Parathyroid adenoma (tissue), 2 donors: ENCODE measurements at regions not wholly inside any gene's neighbourhood (a gene's known extent, or its start where the extent isn't known, plus 50 kb on each side); places are given as distances from the start of the nearest gene placed in this dataset.

Experiments used
- H2AFZ ChIP-seq: fragments of 300-600 bp; sonication (generic); one replicate; pipeline ENCODE4 v1.7.0; 2017; ENCODE audit warnings: antibody characterized with exemption, mild to moderate bottlenecking
- H3K27ac ChIP-seq: fragments of 300-600 bp; sonication (generic); one replicate; pipeline ENCODE4 v1.7.0; 2017
- H3K27me3 ChIP-seq: fragments of 300-600 bp; sonication (generic); one replicate; pipeline ENCODE4 v1.7.0; 2017; ENCODE audit warnings: low read length; ENCODE audit not compliant: control insufficient read depth, insufficient read depth
- H3K36me3 ChIP-seq: fragments of 300-600 bp; sonication (generic); one replicate; pipeline ENCODE4 v1.7.0; 2017; ENCODE audit warnings: low read length; ENCODE audit not compliant: control insufficient read depth, insufficient read depth
- H3K4me1 ChIP-seq: fragments of 300-600 bp; sonication (generic); one replicate; pipeline ENCODE4 v1.7.0; 2017; ENCODE audit warnings: control low read depth
- H3K4me2 ChIP-seq: fragments of 300-600 bp; sonication (generic); one replicate; pipeline ENCODE4 v1.7.0; 2017; ENCODE audit warnings: low read length
- H3K4me3 ChIP-seq: fragments of 300-600 bp; sonication (generic); one replicate; pipeline ENCODE4 v1.7.0; 2017; ENCODE audit warnings: low read depth, low read length
- H3K79me2 ChIP-seq: fragments of 300-600 bp; sonication (generic); one replicate; pipeline ENCODE4 v1.7.0; 2017; ENCODE audit warnings: control low read depth
- H3K9ac ChIP-seq: fragments of 300-600 bp; sonication (generic); one replicate; pipeline ENCODE4 v1.7.0; 2017; ENCODE audit warnings: mild to moderate bottlenecking
- H3K9me3 ChIP-seq: fragments of 300-600 bp; sonication (generic); one replicate; pipeline ENCODE4 v1.7.0; 2017; ENCODE audit warnings: low read length; ENCODE audit not compliant: control insufficient read depth
- CTCF ChIP-seq: fragments of 300-600 bp; sonication (generic); IDR thresholded peaks from one replicate; pipeline ENCODE4 v1.7.0; 2017; ENCODE audit warnings: antibody characterized with exemption, mild to moderate bottlenecking
- donor health status: primary hyperparathyroidism.

GRCh38 chr3:105260385-105260784 lies 106.3 kb upstream of the ALCAM start:
- no peak overlapping the region for H3K9ac ChIP-seq
- peaks cover 5% of the 10 kb centered on the region for H3K4me1 ChIP-seq
- H3K27ac ChIP-seq = no peak overlapping the region
- H3K4me3 ChIP-seq = no peak overlapping the region
- H3K9me3 ChIP-seq = no peaks in the 10 kb centered on the region
- no peaks in the 10 kb centered on the region for H3K27me3 ChIP-seq
- no peaks in the 10 kb centered on the region for H3K79me2 ChIP-seq
- H3K4me2 ChIP-seq = no peak overlapping the region
- no peaks in the 10 kb centered on the region for H3K36me3 ChIP-seq
- H2AFZ ChIP-seq = no peak overlapping the region
- no peak for TF ChIP-seq CTCF

GRCh38 chr3:105274536-105274935 lies 92.2 kb upstream of the ALCAM start:
- no peak overlapping the region for H3K27ac ChIP-seq
- no peaks in the 10 kb centered on the region for H3K9me3 ChIP-seq
- no peaks in the 10 kb centered on the region for H3K79me2 ChIP-seq
- no peak overlapping the region for H2AFZ ChIP-seq
- no peaks in the 10 kb centered on the region for H3K4me1 ChIP-seq
- H3K36me3 ChIP-seq = no peaks in the 10 kb centered on the region
- no peaks in the 10 kb centered on the region for H3K27me3 ChIP-seq
- H3K4me3 ChIP-seq = no peak overlapping the region
- no peak for TF ChIP-seq CTCF
- H3K4me2 ChIP-seq = no peak overlapping the region
- no peak overlapping the region for H3K9ac ChIP-seq

GRCh38 chr3:105274958-105275357 lies 91.8 kb upstream of the ALCAM start:
- Histone ChIP-seq H3K9ac (no peak overlapping the region), H3K4me1 (no peaks in the 10 kb centered on the region), H2AFZ (no peak overlapping the region), H3K4me3 (no peak overlapping the region), H3K4me2 (no peak overlapping the region), H3K27ac (no peak overlapping the region), H3K79me2 (no peaks in the 10 kb centered on the region), H3K9me3 (no peaks in the 10 kb centered on the region), H3K27me3 (no peaks in the 10 kb centered on the region), H3K36me3 (no peaks in the 10 kb centered on the region)
- TF ChIP-seq CTCF = no peak

GRCh38 chr3:105277656-105278055 lies 89.1 kb upstream of the ALCAM start:
- TF ChIP-seq CTCF = no peak
- no peaks in the 10 kb centered on the region for H3K79me2 ChIP-seq
- no peak overlapping the region for H3K4me2 ChIP-seq
- no peak overlapping the region for H3K27ac ChIP-seq
- no peaks in the 10 kb centered on the region for H3K9me3 ChIP-seq
- H3K9ac ChIP-seq = no peak overlapping the region
- no peak overlapping the region for H2AFZ ChIP-seq
- H3K4me3 ChIP-seq = no peak overlapping the region
- no peaks in the 10 kb centered on the region for H3K4me1 ChIP-seq
- no peaks in the 10 kb centered on the region for H3K27me3 ChIP-seq
- no peaks in the 10 kb centered on the region for H3K36me3 ChIP-seq

GRCh38 chr3:105278688-105279087 lies 88.0 kb upstream of the ALCAM start:
- H3K9ac ChIP-seq = no peak overlapping the region
- H3K4me1 ChIP-seq = no peaks in the 10 kb centered on the region
- no peak overlapping the region for H3K4me3 ChIP-seq
- H3K4me2 ChIP-seq = no peak overlapping the region
- no peak overlapping the region for H2AFZ ChIP-seq
- H3K79me2 ChIP-seq = no peaks in the 10 kb centered on the region
- TF ChIP-seq CTCF = no peak
- no peaks in the 10 kb centered on the region for H3K9me3 ChIP-seq
- H3K27ac ChIP-seq = no peak overlapping the region
- no peaks in the 10 kb centered on the region for H3K36me3 ChIP-seq
- no peaks in the 10 kb centered on the region for H3K27me3 ChIP-seq
